ENCODE measurements at regions not wholly inside any gene's neighbourhood (a gene's known extent, or its start where the extent isn't known, plus 50 kb on each side); places are given as distances from the start of the nearest gene placed in this dataset.

DNA sequence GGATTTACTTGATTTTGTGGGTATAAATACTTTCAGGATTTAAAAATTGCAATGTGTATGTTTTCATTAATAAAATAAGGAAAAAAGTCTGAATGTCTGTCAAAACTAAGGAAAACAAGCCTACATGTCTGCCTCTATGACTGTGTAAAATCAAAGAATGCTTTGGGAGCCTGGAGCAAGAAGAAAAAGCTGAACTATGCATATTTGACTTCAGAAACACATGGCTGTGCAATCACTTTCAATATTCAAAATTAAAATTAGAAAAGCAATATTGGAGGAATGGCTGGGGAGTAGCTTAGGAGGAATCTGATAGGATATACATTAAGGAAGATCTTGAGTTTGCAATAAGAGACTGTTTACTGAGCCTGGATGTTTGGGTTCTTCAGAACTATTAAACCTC lies 147.1 kb downstream of the ADAM29 start:
- Histone ChIP-seq H4K20me1 (ENCODE audit: control insufficient read depth, extremely low read depth, insufficient read depth, low read length) (no peaks in the 10 kb centered on the region), H3K79me2 (ENCODE audit: control insufficient read depth, insufficient read depth, low read length) (no peaks in the 10 kb centered on the region), H3K4me3 (ENCODE audit: control insufficient read depth in 2 of 3, extremely low read depth in 1 of 3, insufficient read depth in 2 of 3, low read depth in 1 of 3, low read length in 3 of 3) (no peak overlapping the region), H3K4me1 (ENCODE audit: control insufficient read depth, extremely low read depth, insufficient read depth, low read length) (no peaks in the 10 kb centered on the region), H3K9me1 (ENCODE audit: control insufficient read depth, extremely low read depth, insufficient read depth, low read length) (no peaks in the 10 kb centered on the region), H3K9me3 (ENCODE audit: control insufficient read depth, low read depth, low read length) (no peaks in the 10 kb centered on the region), H3K27ac (ENCODE audit: control insufficient read depth, insufficient read depth, low read length) (no peak overlapping the region), H3K27me3 (ENCODE audit: control insufficient read depth, extremely low read depth, insufficient read depth, low read length) (no peaks in the 10 kb centered on the region), H2AFZ (ENCODE audit: control insufficient read depth, low read length) (no peak overlapping the region), H3K9ac (ENCODE audit: control insufficient read depth, extremely low read depth, insufficient read depth, low read length) (no peak overlapping the region), H3K36me3 (ENCODE audit: control insufficient read depth in 2 of 2, extremely low read depth in 1 of 2, insufficient read depth in 2 of 2, low read length in 2 of 2) (no peaks in the 10 kb centered on the region), H3K4me2 (ENCODE audit: control insufficient read depth, extremely low read depth, insufficient read depth, low read depth, low read length) (no peak overlapping the region)
- dilution Hi-C loops (cut with MboI; ENCODE audit: extremely low pct_ligation_motif_present, low sequenced_read_pairs) = no loop called here
- DNase-seq (ENCODE audit: low read depth, low spot score) (no peak), FAIRE-seq (no peak)
- TF ChIP-seq EZH2 (IDR thresholded peaks at IDR 0.05; ENCODE audit: low read length) = no peak
- TF ChIP-seq, protein P1, sequence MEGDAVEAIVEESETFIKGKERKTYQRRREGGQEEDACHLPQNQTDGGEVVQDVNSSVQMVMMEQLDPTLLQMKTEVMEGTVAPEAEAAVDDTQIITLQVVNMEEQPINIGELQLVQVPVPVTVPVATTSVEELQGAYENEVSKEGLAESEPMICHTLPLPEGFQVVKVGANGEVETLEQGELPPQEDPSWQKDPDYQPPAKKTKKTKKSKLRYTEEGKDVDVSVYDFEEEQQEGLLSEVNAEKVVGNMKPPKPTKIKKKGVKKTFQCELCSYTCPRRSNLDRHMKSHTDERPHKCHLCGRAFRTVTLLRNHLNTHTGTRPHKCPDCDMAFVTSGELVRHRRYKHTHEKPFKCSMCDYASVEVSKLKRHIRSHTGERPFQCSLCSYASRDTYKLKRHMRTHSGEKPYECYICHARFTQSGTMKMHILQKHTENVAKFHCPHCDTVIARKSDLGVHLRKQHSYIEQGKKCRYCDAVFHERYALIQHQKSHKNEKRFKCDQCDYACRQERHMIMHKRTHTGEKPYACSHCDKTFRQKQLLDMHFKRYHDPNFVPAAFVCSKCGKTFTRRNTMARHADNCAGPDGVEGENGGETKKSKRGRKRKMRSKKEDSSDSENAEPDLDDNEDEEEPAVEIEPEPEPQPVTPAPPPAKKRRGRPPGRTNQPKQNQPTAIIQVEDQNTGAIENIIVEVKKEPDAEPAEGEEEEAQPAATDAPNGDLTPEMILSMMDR (optimal IDR thresholded peaks at IDR 0.05 in 1 of 3, IDR thresholded peaks at IDR 0.05 in 1 of 3, conservative IDR thresholded peaks at IDR 0.05 in 1 of 3; ENCODE audit: extremely low read depth in 1 of 3, insufficient read depth in 2 of 3, low read length in 3 of 3) = no peak

- no peaks in the 10 kb centered on the region for H3K27me3 ChIP-seq (ENCODE audit: control insufficient read depth, extremely low read depth, insufficient read depth, low read length)
- dilution Hi-C loops (cut with MboI; ENCODE audit: extremely low pct_ligation_motif_present, low sequenced_read_pairs) = no loop called here
- FAIRE-seq (no peak), DNase-seq (ENCODE audit: low read depth, low spot score) (no peak)
- TF ChIP-seq, protein P1 (optimal IDR thresholded peaks at IDR 0.05 in 1 of 3, IDR thresholded peaks at IDR 0.05 in 1 of 3, conservative IDR thresholded peaks at IDR 0.05 in 1 of 3; ENCODE audit: extremely low read depth in 1 of 3, insufficient read depth in 2 of 3, low read length in 3 of 3) = no peak
- no peak for TF ChIP-seq EZH2 (IDR thresholded peaks at IDR 0.05; ENCODE audit: low read length)
- H3K9me3 ChIP-seq (ENCODE audit: control insufficient read depth, low read depth, low read length) = no peaks in the 10 kb centered on the region
- H3K79me2 ChIP-seq (ENCODE audit: control insufficient read depth, insufficient read depth, low read length) = no peaks in the 10 kb centered on the region
- H3K9ac ChIP-seq (ENCODE audit: control insufficient read depth, extremely low read depth, insufficient read depth, low read length) = no peak overlapping the region
- H3K27ac ChIP-seq (ENCODE audit: control insufficient read depth, insufficient read depth, low read length) = no peak overlapping the region
- H3K9me1 ChIP-seq (ENCODE audit: control insufficient read depth, extremely low read depth, insufficient read depth, low read length) = no peaks in the 10 kb centered on the region
- no peak overlapping the region for H3K4me2 ChIP-seq (ENCODE audit: control insufficient read depth, extremely low read depth, insufficient read depth, low read depth, low read length)
- H3K4me3 ChIP-seq (ENCODE audit: control insufficient read depth in 2 of 3, extremely low read depth in 1 of 3, insufficient read depth in 2 of 3, low read depth in 1 of 3, low read length in 3 of 3) = no peak overlapping the region
- no peaks in the 10 kb centered on the region for H3K36me3 ChIP-seq (ENCODE audit: control insufficient read depth in 2 of 2, extremely low read depth in 1 of 2, insufficient read depth in 2 of 2, low read length in 2 of 2)
- H2AFZ ChIP-seq (ENCODE audit: control insufficient read depth, low read length) = no peak overlapping the region
- no peaks in the 10 kb centered on the region for H3K4me1 ChIP-seq (ENCODE audit: control insufficient read depth, extremely low read depth, insufficient read depth, low read length)
- H4K20me1 ChIP-seq (ENCODE audit: control insufficient read depth, extremely low read depth, insufficient read depth, low read length) = no peaks in the 10 kb centered on the region
Observed at GRCh38 chr4:175066923-175067627, 148.9 kb downstream of the ADAM29 start.

All from keratinocyte (primary cell).